ENCODE measurements at regions not wholly inside any gene's neighbourhood (a gene's known extent, or its start where the extent isn't known, plus 50 kb on each side); places are given as distances from the start of the nearest gene placed in this dataset.

GRCh38 chr5:98651715-98652114 is 121.7 kb upstream of the RGMB start:
- TF ChIP-seq POLR2AphosphoS5 (IDR thresholded peaks at IDR 0.05; ENCODE audit: borderline replicate concordance, low read depth, low read length) (no peak), EZH2 (IDR thresholded peaks at IDR 0.05) (no peak), FOXP2 (optimal IDR thresholded peaks at IDR 0.05; ENCODE audit: control extremely low read depth, extremely low read length, insufficient read depth) (no peak)

Data from SK-N-MC (cell line).